SK-N-SH (cell line): ENCODE measurements at regions not wholly inside any gene's neighbourhood (a gene's known extent, or its start where the extent isn't known, plus 50 kb on each side); places are given as distances from the start of the nearest gene placed in this dataset.

Experiments used
- CTCF ChIA-PET: fragments of 300-600, 350-600 bp; formaldehyde crosslinking; extraction: SDS; loops from one replicate; lab custom pipeline; 2021; lab: Yijun Ruan, JAX
- POLR2A ChIA-PET: fragments of 350-600 bp; sonication (Branson Sonifier 250); formaldehyde crosslinking; extraction: SDS; loops from one replicate; lab custom pipeline; 2020; ENCODE audit warnings: antibody characterized with exemption, inconsistent platforms; lab: Yijun Ruan, JAX
- DNase-seq: peaks from one replicate; pipeline ENCODE4 v3.0.0; 2012
- H2AFZ ChIP-seq: fragments of 200-600 bp; sonication (generic); 2 replicates; pipeline ENCODE4 v1.8.1; 2016; ENCODE audit warnings: antibody characterized with exemption, mild to moderate bottlenecking, low read depth
- H3F3A ChIP-seq: fragments of 200-600 bp; sonication (generic); replicated peaks from 2 replicates; pipeline ENCODE3; 2016; ENCODE audit warnings: antibody characterized with exemption, mild to moderate bottlenecking; ENCODE audit not compliant: insufficient read depth
- H3K27ac ChIP-seq, 2 experiments: fragments of 200-500 bp in 1 of 2; fragments of 200-600 bp in 1 of 2; sonication (Bioruptor generic) in 1 of 2; sonication (generic), shearing (Covaris generic) in 1 of 2; 2 replicates each; pipeline versions ENCODE4 v1.5.1 to v1.6.1; 2014 to 2016; ENCODE audit warnings: low read depth in 2 of 2, inconsistent platforms in 1 of 2, low read length in 1 of 2, mild to moderate bottlenecking in 1 of 2, mixed read lengths in 1 of 2
- H3K27me3 ChIP-seq: fragments of 200-600 bp; sonication (generic), shearing (Covaris generic); 2 replicates; pipeline ENCODE4 v1.6.1; 2016; ENCODE audit warnings: mixed run types; ENCODE audit not compliant: insufficient read depth
- H3K36me3 ChIP-seq, 2 experiments: fragments of 200-500 bp in 1 of 2; fragments of 200-600 bp in 1 of 2; sonication (Bioruptor generic) in 1 of 2; sonication (generic) in 1 of 2; replicated peaks in 1 of 2; 2 replicates each; pipeline versions ENCODE3 to v1.5.1; 2014 to 2016; ENCODE audit warnings: low read length in 1 of 2, mild to moderate bottlenecking in 1 of 2; ENCODE audit not compliant: insufficient read depth in 2 of 2, control insufficient read depth in 1 of 2
- H3K4me1 ChIP-seq, 2 experiments: fragments of 200-500 bp in 1 of 2; fragments of 200-600 bp in 1 of 2; sonication (Bioruptor generic) in 1 of 2; sonication (generic), shearing (Covaris generic) in 1 of 2; 2 replicates each; pipeline versions ENCODE4 v1.5.1 to v1.6.1; 2014 to 2016; ENCODE audit warnings: low read depth in 1 of 2, low read length in 1 of 2, mixed run types in 1 of 2; ENCODE audit not compliant: insufficient read depth in 2 of 2, control insufficient read depth in 1 of 2
- H3K4me2 ChIP-seq: fragments of 200-600 bp; sonication (generic), shearing (Covaris generic); 2 replicates; pipeline ENCODE4 v1.6.1; 2017; ENCODE audit warnings: mixed run types
- H3K4me3 ChIP-seq, 2 experiments: fragments of 200-500 bp in 1 of 2; fragments of 200-600 bp in 1 of 2; sonication (Bioruptor generic) in 1 of 2; sonication (generic), shearing (Covaris generic) in 1 of 2; 2 replicates each; pipeline versions ENCODE4 v1.5.1 to v1.8.1; 2014 to 2016; ENCODE audit warnings: low read depth in 2 of 2, inconsistent platforms in 1 of 2, low read length in 1 of 2, mild to moderate bottlenecking in 1 of 2, mixed read lengths in 1 of 2, moderate library complexity in 1 of 2
- H3K79me2 ChIP-seq: fragments of 200-600 bp; sonication (generic); 2 replicates; pipeline ENCODE4 v1.8.1; 2017; ENCODE audit warnings: mild to moderate bottlenecking; ENCODE audit not compliant: insufficient read depth
- H3K9ac ChIP-seq: fragments of 200-600 bp; sonication (generic); 2 replicates; pipeline ENCODE4 v1.6.1; 2017; ENCODE audit warnings: mixed run types
- H3K9me2 ChIP-seq: fragments of 200-600 bp; sonication (generic); 2 replicates; pipeline ENCODE4 v1.6.1; 2017; ENCODE audit warnings: mixed run types
- H3K9me3 ChIP-seq: fragments of 200-600 bp; sonication (generic); 2 replicates; pipeline ENCODE4 v1.6.1; 2017; ENCODE audit warnings: mixed run types, mild to moderate bottlenecking, moderate library complexity
- H4K20me1 ChIP-seq: fragments of 200-600 bp; sonication (generic); 2 replicates; pipeline ENCODE4 v1.6.1; 2017; ENCODE audit warnings: mild to moderate bottlenecking, mixed run types; ENCODE audit not compliant: insufficient read depth
- CTCF ChIP-seq: fragments of 200-600 bp; sonication (generic); IDR thresholded peaks from 2 replicates; pipeline ENCODE4 v1.6.1; 2017; ENCODE audit warnings: antibody characterized with exemption, mild to moderate bottlenecking, moderate library complexity
- ELF1 ChIP-seq: IDR thresholded peaks from 2 replicates; pipeline ENCODE4 v1.4.0; 2012
- EP300 ChIP-seq, 2 experiments: IDR thresholded peaks; 2 replicates each; pipeline versions ENCODE4 v1.4.0 to v1.6.1; 2012; ENCODE audit warnings: borderline replicate concordance in 1 of 2, low read depth in 1 of 2, low read length in 1 of 2
- EZH2phosphoT487 ChIP-seq: fragments of 200-600 bp; sonication (generic); IDR thresholded peaks from 2 replicates; pipeline ENCODE4 v1.6.1; 2017; ENCODE audit warnings: low read depth, mixed run types, mild to moderate bottlenecking, antibody characterized with exemption, moderate library complexity, borderline replicate concordance
- FOXJ3 ChIP-seq: sonication (generic); formaldehyde crosslinking; IDR thresholded peaks from 2 replicates; pipeline ENCODE4 v1.5.1; 2020; ENCODE audit warnings: mild to moderate bottlenecking, missing genetic modification reagents
- FOXM1 ChIP-seq: IDR thresholded peaks from 2 replicates; pipeline ENCODE4 v1.4.0; 2012; ENCODE audit warnings: low read depth, mild to moderate bottlenecking
- GABPA ChIP-seq: IDR thresholded peaks from 2 replicates; pipeline ENCODE4 v1.4.0; 2012; ENCODE audit warnings: low read depth, mild to moderate bottlenecking
- GATA2 ChIP-seq: sonication (generic); formaldehyde crosslinking; IDR thresholded peaks from 2 replicates; pipeline ENCODE4 v1.5.0; 2020; ENCODE audit warnings: mild to moderate bottlenecking, missing genetic modification reagents
- IRF3 ChIP-seq: fragments of 150-350 bp; IDR thresholded peaks from 2 replicates; pipeline ENCODE4 v1.6.1; 2016; ENCODE audit warnings: mild to moderate bottlenecking, low read depth, low read length
- MAX ChIP-seq: IDR thresholded peaks from 2 replicates; pipeline ENCODE4 v1.4.0; 2012; ENCODE audit warnings: low read depth
- MEF2A ChIP-seq: IDR thresholded peaks from 2 replicates; pipeline ENCODE4 v1.4.0; 2012; ENCODE audit warnings: low read depth, borderline replicate concordance
- MXI1 ChIP-seq: IDR thresholded peaks from 2 replicates; pipeline ENCODE4 v1.6.1; 2012; ENCODE audit warnings: mild to moderate bottlenecking, low read depth, low read length, improper control_type of control experiment
- RAD21 ChIP-seq: IDR thresholded peaks from 2 replicates; pipeline ENCODE4 v1.6.1; 2012; ENCODE audit warnings: mild to moderate bottlenecking, low read length
- RCOR1 ChIP-seq: fragments of 150-350 bp; IDR thresholded peaks from 2 replicates; pipeline ENCODE4 v1.6.1; 2017; ENCODE audit warnings: antibody characterized with exemption, low read length
- REST ChIP-seq: IDR thresholded peaks from 2 replicates; pipeline ENCODE4 v1.6.1; 2012; ENCODE audit warnings: mild to moderate bottlenecking, low read depth, low read length, moderate library complexity
- RXRA ChIP-seq: IDR thresholded peaks from 2 replicates; pipeline ENCODE4 v1.4.0; 2012; ENCODE audit warnings: low read depth, mild to moderate bottlenecking, borderline replicate concordance
- SIN3A ChIP-seq: IDR thresholded peaks from 2 replicates; pipeline ENCODE4 v1.6.1; 2012; ENCODE audit warnings: low read depth, mild to moderate bottlenecking, low read length, moderate library complexity, borderline replicate concordance
- SMC3 ChIP-seq: IDR thresholded peaks from 2 replicates; pipeline ENCODE4 v1.6.1; 2012; ENCODE audit warnings: low read depth, low read length, improper control_type of control experiment
- TCF12 ChIP-seq: IDR thresholded peaks from 2 replicates; pipeline ENCODE4 v1.4.0; 2012
- TEAD4 ChIP-seq: IDR thresholded peaks from 2 replicates; pipeline ENCODE4 v1.4.0; 2012; ENCODE audit warnings: mild to moderate bottlenecking, borderline replicate concordance; ENCODE audit not compliant: insufficient read depth
- USF1 ChIP-seq: IDR thresholded peaks from 2 replicates; pipeline ENCODE4 v1.4.0; 2012; ENCODE audit warnings: low read depth, borderline replicate concordance
- USF2 ChIP-seq: fragments of 150-350 bp; IDR thresholded peaks from 2 replicates; pipeline ENCODE4 v1.6.1; 2017; ENCODE audit warnings: antibody characterized with exemption, low read length, low read depth, borderline replicate concordance
- WGBS: methylation state at CpG from one replicate; pipeline ENCODE4 v1.1.6; 2017; ENCODE audit warnings: low lambda C conversion rate; 5-methylcytosine and 5-hydroxymethylcytosine counted together

- TF ChIP-seq USF2 (no peak), SIN3A (no peak), ELF1 (no peak), IRF3 (no peak), EP300 (IDR thresholded peaks at IDR 0.05; ENCODE audit: borderline replicate concordance in 1 of 2, low read depth in 1 of 2, low read length in 1 of 2) (no peak)
Observed at GRCh38 chr15:98381446-98381845, 266.9 kb upstream of the IGF1R start (continued).

GRCh38 chr15:98382139-98382538 lies 266.2 kb upstream of the IGF1R start:
- POLR2A ChIA-PET = no interaction called here
- CTCF ChIA-PET = interaction anchor here (0.8 kb wide), 1 partner anchor 70 kb away, joined by 3 read pairs; no protein-coding TSS in a partner anchor

More at GRCh38 chr15:98382139-98382538, 266.2 kb upstream of the IGF1R start:
- Histone ChIP-seq H3K9me2 (no peaks in the 10 kb centered on the region), H3K4me2 (no peak overlapping the region), H3K27me3 (peaks cover 5% of the 10 kb centered on the region; the same call in 1 of the 2 replicates), H3K9me3 (no peaks in the 10 kb centered on the region), H4K20me1 (no peaks in the 10 kb centered on the region), H3K79me2 (no peaks in the 10 kb centered on the region), H3F3A (no peaks in the 10 kb centered on the region), H3K4me3 (no peak overlapping the region), H2AFZ (no peak overlapping the region), H3K27ac (no peak overlapping the region), H3K36me3 (no peaks in the 10 kb centered on the region), H3K9ac (no peak overlapping the region), H3K4me1 (no peaks in the 10 kb centered on the region)
- no peak for TF ChIP-seq MAX
- TF ChIP-seq MEF2A = no peak
- TF ChIP-seq GABPA = no peak
- no peak for TF ChIP-seq CTCF
- no peak for TF ChIP-seq TEAD4
- TF ChIP-seq REST = no peak
- TF ChIP-seq RCOR1 = no peak
- no peak for TF ChIP-seq FOXM1
- no peak for TF ChIP-seq ELF1
- TF ChIP-seq EZH2phosphoT487 = no peak
- TF ChIP-seq MXI1 = no peak
- TF ChIP-seq FOXJ3 = no peak
- TF ChIP-seq GATA2 (CRISPR knock-in tag) = no peak
- TF ChIP-seq TCF12 = no peak
- TF ChIP-seq SIN3A = no peak
- TF ChIP-seq USF1 = no peak
- TF ChIP-seq RXRA = no peak
- TF ChIP-seq SMC3 = no peak
- TF ChIP-seq USF2 = no peak
- TF ChIP-seq RAD21 = no peak
- DNase-seq = no peak
- 6% methylated on average over 6 of the region's 6 CpGs for WGBS
